DMS153 treated with DMSO at 0.1 percent for 48 hours (cell line): ENCODE measurements at regions not wholly inside any gene's neighbourhood (a gene's known extent, or its start where the extent isn't known, plus 50 kb on each side); places are given as distances from the start of the nearest gene placed in this dataset.

ENCODE experiments used
- DNase-seq: peaks from one replicate; lab custom pipeline; 2025; ENCODE audit not compliant: unreplicated experiment; lab: John Stamatoyannopoulos, UW

- no peak for DNase-seq
These were observed 335.7 kb downstream of the GPR37 start for GRCh38 chr7:124429923-124430322.

- no peak for DNase-seq
These were observed 336.8 kb downstream of the GPR37 start for GRCh38 chr7:124428781-124429180.

GRCh38 chr7:124426621-124427020 lies 339.0 kb downstream of the GPR37 start:
- DNase-seq, result no peak

GRCh38 chr7:124423863-124424262 lies 341.7 kb downstream of the GPR37 start:
- no peak for DNase-seq

GRCh38 chr7:124422081-124422480 lies 343.5 kb downstream of the GPR37 start:
- DNase-seq, result no peak

- no peak for DNase-seq
These were observed 345.2 kb downstream of the GPR37 start for GRCh38 chr7:124420367-124420766.

GRCh38 chr7:124413029-124413428 lies 352.6 kb downstream of the GPR37 start:
- DNase-seq, result no peak

GRCh38 chr7:124412531-124412930 lies 353.1 kb downstream of the GPR37 start:
- no peak for DNase-seq

- DNase-seq, result no peak
These were observed 353.8 kb downstream of the GPR37 start for GRCh38 chr7:124411796-124412195.

- DNase-seq, result no peak
These were observed 362.0 kb downstream of the GPR37 start for GRCh38 chr7:124403587-124403986.

GRCh38 chr7:124403112-124403511 lies 362.5 kb downstream of the GPR37 start:
- DNase-seq, result no peak

GRCh38 chr7:124399941-124400340 lies 365.7 kb downstream of the GPR37 start:
- DNase-seq, result no peak

- no peak for DNase-seq
These were observed 366.2 kb upstream of the TMEM229A start for GRCh38 chr7:124398937-124399552.

GRCh38 chr7:124397134-124397533 lies 364.3 kb upstream of the TMEM229A start:
- DNase-seq, result no peak

- no peak for DNase-seq
These were observed 357.4 kb upstream of the TMEM229A start for GRCh38 chr7:124390301-124390700.

GRCh38 chr7:124388751-124389150 lies 355.9 kb upstream of the TMEM229A start:
- no peak for DNase-seq

GRCh38 chr7:124387056-124387455 lies 354.2 kb upstream of the TMEM229A start:
- DNase-seq, result no peak

GRCh38 chr7:124379296-124379695 lies 346.4 kb upstream of the TMEM229A start:
- no peak for DNase-seq

GRCh38 chr7:124376111-124376510 lies 343.2 kb upstream of the TMEM229A start:
- DNase-seq, result no peak

GRCh38 chr7:124375391-124375790 lies 342.5 kb upstream of the TMEM229A start:
- DNase-seq, result no peak

- DNase-seq, result no peak
These were observed 336.4 kb upstream of the TMEM229A start for GRCh38 chr7:124369310-124369709.

GRCh38 chr7:124366118-124366517 lies 333.3 kb upstream of the TMEM229A start:
- DNase-seq, result no peak

GRCh38 chr7:124364283-124364682 lies 331.4 kb upstream of the TMEM229A start:
- DNase-seq, result no peak
